HepG2 (cell line): ENCODE measurements at regions not wholly inside any gene's neighbourhood (a gene's known extent, or its start where the extent isn't known, plus 50 kb on each side); places are given as distances from the start of the nearest gene placed in this dataset.

Experiments
- ATAC-seq: fragments of 200-7000 bp; cut with Tn5 transposase; 3 replicates; pipeline ENCODE4 v1.9.1; 2020; ENCODE audit warnings: mild to moderate bottlenecking, moderate library complexity
- BruUV-seq: library from RNA; stranded (reverse); fragments of 400-500 nt; replicated peaks from 2 replicates; lab custom pipeline; 2021; lab: Mats Ljungman, UMichigan
- CTCF ChIA-PET: fragments of 300-600 bp; formaldehyde crosslinking; extraction: SDS; loops from one replicate; lab custom pipeline; 2021; ENCODE audit warnings: low total read pairs, inconsistent platforms, low intra/inter-chr PET ratio; lab: Yijun Ruan, JAX
- POLR2A ChIA-PET: fragments of 350-600 bp; sonication (Branson Sonifier 250); formaldehyde crosslinking; loops from one replicate; lab custom pipeline; 2020; ENCODE audit warnings: antibody characterized with exemption, inconsistent platforms; lab: Yijun Ruan, JAX
- DNase-seq: peaks from one replicate; pipeline ENCODE4 v3.0.0-alpha.2; 2015; ENCODE audit warnings: low spot score
- FAIRE-seq: peaks from 3 replicates; lab custom pipeline; 2011; peaks lifted over from hg19 to GRCh38; lab: Jason Lieb, UNC
- H2AFZ ChIP-seq: one replicate; pipeline ENCODE4 v1.6.1; 2011; ENCODE audit warnings: low read length, inconsistent platforms
- H3K27ac ChIP-seq: fragments of 300-600 bp; 3 replicates; pipeline ENCODE4 v1.8.0; 2011; ENCODE audit warnings: mixed run types, mild to moderate bottlenecking, mixed read lengths, low read length, inconsistent platforms; ENCODE audit not compliant: insufficient read depth; ENCODE audit errors: extremely low read length
- H3K27me3 ChIP-seq, 2 experiments: fragments of 200-600 bp in 1 of 2; 2 replicates in 1 of 2; 3 replicates in 1 of 2; pipeline versions ENCODE4 v1.6.0 to v1.8.0; 2011; ENCODE audit warnings: low read length in 2 of 2, mild to moderate bottlenecking in 2 of 2, moderate library complexity in 2 of 2, inconsistent platforms in 1 of 2; ENCODE audit not compliant: insufficient read depth in 2 of 2, control insufficient read depth in 1 of 2
- H3K36me3 ChIP-seq, 2 experiments: fragments of 200-600 bp in 1 of 2; replicated peaks in 1 of 2; 2 replicates in 1 of 2; 3 replicates in 1 of 2; pipeline versions ENCODE4 v1.5.1 to v1.8.0; 2011; ENCODE audit warnings: low read length in 2 of 2, inconsistent platforms in 1 of 2; ENCODE audit not compliant: insufficient read depth in 2 of 2, control insufficient read depth in 1 of 2
- H3K4me1 ChIP-seq: 2 replicates; pipeline ENCODE4 v1.5.1; 2012; ENCODE audit warnings: low read length, inconsistent platforms; ENCODE audit not compliant: insufficient read depth
- H3K4me2 ChIP-seq: 2 replicates; pipeline ENCODE4 v1.6.0; 2011; ENCODE audit warnings: low read depth, low read length, inconsistent platforms
- H3K4me3 ChIP-seq, 3 experiments: fragments of 200-600 bp in 1 of 3; sonication (generic), shearing (Covaris generic) in 1 of 3; replicated peaks in 1 of 3; 2 replicates each; pipeline ENCODE4 v1.5.1; 2011 to 2016; ENCODE audit warnings: low read length in 3 of 3, inconsistent platforms in 2 of 3, low read depth in 2 of 3, mild to moderate bottlenecking in 2 of 3, control low read depth in 1 of 3, mixed read lengths in 1 of 3; ENCODE audit not compliant: insufficient read depth in 1 of 3
- H3K79me2 ChIP-seq: one replicate; pipeline ENCODE4 v1.6.1; 2011; ENCODE audit warnings: low read length, inconsistent platforms; ENCODE audit not compliant: insufficient read depth
- H3K9ac ChIP-seq: 2 replicates; pipeline ENCODE4 v1.6.0; 2011; ENCODE audit warnings: mild to moderate bottlenecking, low read depth, low read length, inconsistent platforms; ENCODE audit not compliant: insufficient read depth
- H3K9me3 ChIP-seq: 2 replicates; pipeline ENCODE4 v1.5.1; 2012; ENCODE audit warnings: mild to moderate bottlenecking, low read length
- H4K20me1 ChIP-seq: 2 replicates; pipeline ENCODE4 v1.6.0; 2011; ENCODE audit warnings: inconsistent platforms, mild to moderate bottlenecking, low read length, moderate library complexity; ENCODE audit not compliant: insufficient read depth
- ATRX ChIP-seq: sonication (generic); formaldehyde crosslinking; IDR thresholded peaks from 2 replicates; pipeline ENCODE4 v1.4.0; 2020; ENCODE audit warnings: missing genetic modification reagents, borderline replicate concordance
- KDM5A ChIP-seq: fragments of 200-600 bp; sonication (generic); IDR thresholded peaks from 2 replicates; pipeline ENCODE4 v1.7.0; 2018; ENCODE audit warnings: antibody characterized with exemption, mild to moderate bottlenecking, low read length, borderline replicate concordance
- POLR2AphosphoS5 ChIP-seq: IDR thresholded peaks from 2 replicates; pipeline ENCODE4 v1.6.1; 2012; ENCODE audit warnings: low read depth, low read length
- RBFOX2 ChIP-seq: fragments of 200-400 bp; formaldehyde crosslinking; IDR thresholded peaks from 2 replicates; pipeline ENCODE4 v1.6.1; 2017; ENCODE audit warnings: low read depth, mild to moderate bottlenecking, low read length
- ZBTB39 ChIP-seq: sonication (generic); formaldehyde crosslinking; IDR thresholded peaks from 2 replicates; pipeline ENCODE4 v1.5.0; 2020; ENCODE audit warnings: missing genetic modification reagents
- ZFP90 ChIP-seq: sonication (generic); formaldehyde crosslinking; IDR thresholded peaks from 2 replicates; pipeline ENCODE4 v1.8.0; 2022; ENCODE audit warnings: missing genetic modification reagents, mild to moderate bottlenecking, inconsistent platforms, borderline replicate concordance
- ZMAT5 ChIP-seq: sonication (generic); formaldehyde crosslinking; IDR thresholded peaks from 2 replicates; pipeline ENCODE4 v1.5.0; 2020; ENCODE audit warnings: mild to moderate bottlenecking, low read depth, missing genetic modification reagents, borderline replicate concordance
- ZNF251 ChIP-seq: sonication (generic); formaldehyde crosslinking; IDR thresholded peaks from 2 replicates; pipeline ENCODE4 v1.9.0; 2021; ENCODE audit warnings: mild to moderate bottlenecking, missing genetic modification reagents
- ZNF276 ChIP-seq: sonication (generic); formaldehyde crosslinking; IDR thresholded peaks from 2 replicates; pipeline ENCODE4 v1.4.0; 2020; ENCODE audit warnings: mild to moderate bottlenecking, low read depth, missing genetic modification reagents
- ZSCAN30 ChIP-seq: sonication (generic); formaldehyde crosslinking; IDR thresholded peaks from 2 replicates; pipeline ENCODE4 v1.5.0; 2020; ENCODE audit warnings: mild to moderate bottlenecking, missing genetic modification reagents
- WGBS: methylation state at CpG from one replicate; pipeline ENCODE4 v1.1.6; 2017; ENCODE audit warnings: low lambda C conversion rate; 5-methylcytosine and 5-hydroxymethylcytosine counted together
- in situ Hi-C: cut with HindIII; loops from 2 replicates; pipeline ENCODE4 v1.10.0; 2017; ENCODE audit warnings: low pct_unique_long_range_greater_than_20kb; ENCODE audit not compliant: extremely low pct_ligation_motif_present
- intact Hi-C: fragments of 100-400 bp; cut with micrococcal nuclease; formaldehyde crosslinking; loops from one replicate; pipeline ENCODE4 v1.10.0; 2022; ENCODE audit not compliant: unreplicated experiment

GRCh38 chr14:61110316-61111082, 129.5 kb downstream of the SLC38A6 start:
- Histone ChIP-seq H3K9ac (no peak overlapping the region), H3K4me2 (no peak overlapping the region), H3K27ac (no peak overlapping the region), H3K4me3 (no peak overlapping the region), H3K9me3 (peaks cover 17% of the 10 kb centered on the region), H4K20me1 (no peaks in the 10 kb centered on the region), H3K36me3 (no peaks in the 10 kb centered on the region)
- intact Hi-C loops (no loop called here), in situ Hi-C loops (no loop called here)
- WGBS = 81% methylated on average over 9 of the region's 9 CpGs
- POLR2A ChIA-PET = no interaction called here
- DNase-seq = no peak
- TF ChIP-seq ZNF276 (CRISPR knock-in tag) = no peak
- no peak for TF ChIP-seq ZMAT5
- TF ChIP-seq ZSCAN30 (CRISPR knock-in tag) = no peak
- TF ChIP-seq POLR2AphosphoS5 = no peak
- TF ChIP-seq RBFOX2 = no peak
- TF ChIP-seq, all 625 proteins: peak for 0
- no peak for ATAC-seq
- FAIRE-seq = no peak
- H3K4me1 ChIP-seq = peaks cover 23% of the 10 kb centered on the region
- no peak overlapping the region for H2AFZ ChIP-seq
- no peaks in the 10 kb centered on the region for H3K27me3 ChIP-seq
- BruUV-seq = no TSS peak
- CTCF ChIA-PET = no interaction called here
- no peaks in the 10 kb centered on the region for H3K79me2 ChIP-seq

GRCh38 chr14:61109288-61109687, 128.2 kb downstream of the SLC38A6 start:
- Histone ChIP-seq H3K9ac (no peak overlapping the region), H3K36me3 (no peaks in the 10 kb centered on the region), H3K4me1 (peaks cover 29% of the 10 kb centered on the region), H3K27ac (no peak overlapping the region), H3K79me2 (no peaks in the 10 kb centered on the region), H3K4me3 (no peak overlapping the region), H2AFZ (no peak overlapping the region), H3K9me3 (peaks cover 7% of the 10 kb centered on the region; the same call in 1 of the 2 replicates), H3K4me2 (no peak overlapping the region), H3K27me3 (no peaks in the 10 kb centered on the region), H4K20me1 (no peaks in the 10 kb centered on the region)
- ATAC-seq (no peak), FAIRE-seq (no peak), DNase-seq (no peak)
- BruUV-seq = no TSS peak
- 80% methylated on average over 3 of the region's 3 CpGs for WGBS
- ChIA-PET CTCF (no interaction called here), POLR2A (no interaction called here)
- in situ Hi-C loops = loop anchor here (10.0 kb wide), 1 partner anchor 484 kb away; no protein-coding TSS in a partner anchor
- TF ChIP-seq ZNF251 (no peak), ATRX (CRISPR knock-in tag) (no peak), KDM5A (no peak), ZFP90 (CRISPR knock-in tag) (no peak), ZBTB39 (CRISPR knock-in tag) (no peak)
- intact Hi-C loops = no loop called here
